Rectal smooth muscle tissue (tissue), 1 donor: ENCODE measurements at regions not wholly inside any gene's neighbourhood (a gene's known extent, or its start where the extent isn't known, plus 50 kb on each side); places are given as distances from the start of the nearest gene placed in this dataset.
"Not testable (repeated sequence)": the region's sequence is repeated elsewhere in the genome, so short reads cannot be mapped to it uniquely, and the experiment has no call there.

Experiments
- H3K27ac ChIP-seq: one replicate; pipeline ENCODE4 v1.7.0; 2013; ENCODE audit warnings: low read depth, low read length, inconsistent platforms
- H3K27me3 ChIP-seq: one replicate; pipeline ENCODE4 v1.7.0; 2013; ENCODE audit warnings: low read length; ENCODE audit not compliant: control insufficient read depth, insufficient read depth
- H3K36me3 ChIP-seq: one replicate; pipeline ENCODE4 v1.7.0; 2013; ENCODE audit warnings: low read length; ENCODE audit not compliant: control insufficient read depth, insufficient read depth
- H3K4me1 ChIP-seq: one replicate; pipeline ENCODE4 v1.7.0; 2013; ENCODE audit warnings: low read length; ENCODE audit not compliant: control insufficient read depth, insufficient read depth
- H3K4me3 ChIP-seq: one replicate; pipeline ENCODE4 v1.7.0; 2013; ENCODE audit warnings: low read length
- H3K9ac ChIP-seq: one replicate; pipeline ENCODE4 v1.7.0; 2013; ENCODE audit warnings: low read length

GRCh38 chr3:72266921-72267524 is 482.1 kb upstream of the PROK2 start:
- not testable (repeated sequence) for H3K4me1 ChIP-seq

GRCh38 chr3:72266016-72266370 is 481.0 kb upstream of the PROK2 start:
- H3K4me1 ChIP-seq, result peaks cover 10% of the 10 kb centered on the region
- H3K27ac ChIP-seq, result no peak overlapping the region
- H3K9ac ChIP-seq, result no peak overlapping the region
- no peaks in the 10 kb centered on the region for H3K36me3 ChIP-seq
- H3K27me3 ChIP-seq, result no peaks in the 10 kb centered on the region
- no peak overlapping the region for H3K4me3 ChIP-seq

More at GRCh38 chr3:72266921-72267524, 482.1 kb upstream of the PROK2 start:
- H3K36me3 ChIP-seq, H3K4me3 ChIP-seq, H3K27ac ChIP-seq, H3K27me3 ChIP-seq, H3K9ac ChIP-seq: not testable (repeated sequence)

- Histone ChIP-seq H3K4me1 (peaks cover 9% of the 10 kb centered on the region), H3K9ac (no peak overlapping the region), H3K4me3 (no peak overlapping the region), H3K27ac (no peak overlapping the region), H3K27me3 (no peaks in the 10 kb centered on the region), H3K36me3 (no peaks in the 10 kb centered on the region)
Observed at GRCh38 chr3:72265256-72266015, 480.5 kb upstream of the PROK2 start.

- H3K4me1 ChIP-seq, result no peaks in the 10 kb centered on the region
Observed at GRCh38 chr3:72263223-72263990, 478.5 kb upstream of the PROK2 start.

GRCh38 chr3:72262736-72263135 is 477.8 kb upstream of the PROK2 start:
- Histone ChIP-seq H3K4me3 (no peak overlapping the region), H3K4me1 (no peaks in the 10 kb centered on the region), H3K27me3 (no peaks in the 10 kb centered on the region), H3K9ac (no peak overlapping the region), H3K36me3 (no peaks in the 10 kb centered on the region), H3K27ac (no peak overlapping the region)

More at GRCh38 chr3:72263223-72263990, 478.5 kb upstream of the PROK2 start:
- no peak overlapping the region for H3K9ac ChIP-seq
- no peaks in the 10 kb centered on the region for H3K27me3 ChIP-seq
- no peak overlapping the region for H3K27ac ChIP-seq
- no peaks in the 10 kb centered on the region for H3K36me3 ChIP-seq
- no peak overlapping the region for H3K4me3 ChIP-seq

- H3K4me1 ChIP-seq, result no peaks in the 10 kb centered on the region
- no peaks in the 10 kb centered on the region for H3K36me3 ChIP-seq
- H3K9ac ChIP-seq, result no peak overlapping the region
- H3K4me3 ChIP-seq, result no peak overlapping the region
- H3K27me3 ChIP-seq, result no peaks in the 10 kb centered on the region
- no peak overlapping the region for H3K27ac ChIP-seq
Observed at GRCh38 chr3:72261566-72262564, 476.9 kb upstream of the PROK2 start.

- H3K27me3 ChIP-seq, result no peaks in the 10 kb centered on the region
- peaks cover 13% of the 10 kb centered on the region for H3K4me1 ChIP-seq
- no peaks in the 10 kb centered on the region for H3K36me3 ChIP-seq
- H3K9ac ChIP-seq, result no peak overlapping the region
- H3K27ac ChIP-seq, result no peak overlapping the region
- H3K4me3 ChIP-seq, result no peak overlapping the region
Observed at GRCh38 chr3:72260588-72260910, 475.6 kb upstream of the PROK2 start.

- H3K27ac ChIP-seq, result no peak overlapping the region
- no peak overlapping the region for H3K9ac ChIP-seq
- peaks cover 15% of the 10 kb centered on the region for H3K4me1 ChIP-seq
Observed at GRCh38 chr3:72259755-72260587, 475.0 kb upstream of the PROK2 start.

GRCh38 chr3:72258361-72259141 is 473.6 kb upstream of the PROK2 start:
- Histone ChIP-seq H3K9ac (no peak overlapping the region), H3K4me1 (peaks cover 15% of the 10 kb centered on the region), H3K27me3 (no peaks in the 10 kb centered on the region), H3K27ac (no peak overlapping the region), H3K4me3 (no peak overlapping the region), H3K36me3 (no peaks in the 10 kb centered on the region)

More at GRCh38 chr3:72259755-72260587, 475.0 kb upstream of the PROK2 start:
- H3K4me3 ChIP-seq, result no peak overlapping the region
- H3K36me3 ChIP-seq, result no peaks in the 10 kb centered on the region
- H3K27me3 ChIP-seq, result no peaks in the 10 kb centered on the region

- Histone ChIP-seq H3K9ac (no peak overlapping the region), H3K27ac (no peak overlapping the region), H3K4me1 (peaks cover 15% of the 10 kb centered on the region), H3K36me3 (no peaks in the 10 kb centered on the region), H3K27me3 (no peaks in the 10 kb centered on the region), H3K4me3 (no peak overlapping the region)
Observed at GRCh38 chr3:72257738-72258137, 472.8 kb upstream of the PROK2 start.

- Histone ChIP-seq H3K9ac (no peak overlapping the region), H3K27me3 (no peaks in the 10 kb centered on the region), H3K27ac (no peak overlapping the region), H3K36me3 (no peaks in the 10 kb centered on the region), H3K4me3 (no peak overlapping the region), H3K4me1 (peaks cover 15% of the 10 kb centered on the region)
Observed at GRCh38 chr3:72257203-72257602, 472.3 kb upstream of the PROK2 start.
